ENCODE measurements at regions not wholly inside any gene's neighbourhood (a gene's known extent, or its start where the extent isn't known, plus 50 kb on each side); places are given as distances from the start of the nearest gene placed in this dataset.
A peak's percentile ranks its signal among the peaks of the same experiment; 100 is the strongest.

DNA sequence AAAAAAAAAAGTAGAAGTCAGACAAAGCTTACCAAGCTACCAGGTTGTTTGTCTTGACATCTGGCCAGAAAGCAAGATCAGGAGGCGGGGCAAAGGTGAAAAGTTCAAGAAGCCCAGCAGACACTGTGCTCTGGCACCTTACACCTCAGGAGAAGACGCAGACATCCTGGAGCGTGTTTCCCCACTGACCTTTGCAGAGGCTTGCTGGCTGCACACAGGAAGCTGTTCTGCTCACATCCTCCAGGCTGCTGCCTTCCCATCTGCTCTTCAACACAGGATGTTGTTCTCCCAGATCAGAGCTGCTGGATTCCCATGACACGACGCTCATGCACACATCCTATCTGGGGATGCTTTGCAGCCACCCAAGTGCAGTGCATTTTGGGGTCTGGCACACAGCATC lies 174.4 kb upstream of the KIAA1217 start:
- peak; percentile 10 for DNase-seq

DNA sequence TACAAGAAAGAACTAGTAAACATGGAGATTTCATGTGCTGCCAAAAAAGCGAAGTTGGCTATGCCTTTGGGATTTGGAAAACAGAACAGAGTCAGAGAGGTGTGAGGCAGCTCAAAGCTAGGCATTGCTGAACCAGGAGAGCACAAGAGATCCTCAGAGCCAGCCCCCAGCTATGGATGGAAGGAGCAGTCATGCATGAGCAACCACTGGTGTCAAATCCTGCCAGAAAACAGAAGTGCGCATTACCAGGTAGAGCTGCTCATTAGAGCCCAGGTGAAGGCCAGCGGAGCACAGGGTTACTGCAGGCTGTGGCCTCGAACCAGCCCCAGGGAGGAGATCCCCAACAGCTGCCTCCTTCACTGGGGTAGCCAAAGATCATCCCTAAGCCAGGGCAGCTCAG lies 173.2 kb upstream of the KIAA1217 start:
- no peak for DNase-seq

DNA sequence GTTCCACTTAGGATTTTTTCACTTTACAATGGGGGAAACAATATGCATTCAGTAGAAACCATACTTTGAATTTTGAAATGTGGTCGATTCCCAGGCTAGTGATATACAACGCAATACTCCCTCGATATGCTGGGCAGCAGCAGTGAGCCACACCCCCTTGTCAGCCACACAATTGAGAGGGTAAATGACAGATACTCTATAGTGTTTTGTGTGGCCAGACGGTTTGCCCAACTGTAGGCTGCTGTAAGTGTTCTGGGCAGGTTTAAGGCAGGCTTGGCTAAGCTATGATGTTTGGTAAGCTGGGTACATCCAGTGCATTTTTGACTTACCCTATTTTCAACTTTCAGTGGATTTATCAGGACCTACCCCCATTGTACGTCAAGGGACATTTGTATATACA lies 169.6 kb upstream of the KIAA1217 start:
- DNase-seq = no peak

DNA sequence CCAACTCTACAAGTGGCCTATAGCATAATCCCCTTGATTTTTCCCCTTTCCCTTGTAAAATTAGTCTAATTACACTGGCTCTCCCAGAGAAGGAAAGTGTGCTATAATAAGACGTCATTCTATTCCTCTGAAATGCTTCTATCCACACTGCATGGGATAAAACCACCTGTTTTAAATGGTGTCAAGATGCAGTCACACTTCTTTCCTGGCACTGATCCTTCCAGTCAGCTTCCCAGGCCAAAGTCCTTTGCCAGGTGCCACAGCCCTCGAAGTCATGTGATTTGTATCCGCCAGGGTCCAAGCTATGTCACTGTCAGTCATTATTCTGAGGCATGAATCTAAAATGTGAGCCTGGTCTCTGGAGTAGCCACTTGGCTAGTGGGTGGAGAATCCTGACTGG lies 169.0 kb upstream of the KIAA1217 start:
- DNase-seq = no peak

DNA sequence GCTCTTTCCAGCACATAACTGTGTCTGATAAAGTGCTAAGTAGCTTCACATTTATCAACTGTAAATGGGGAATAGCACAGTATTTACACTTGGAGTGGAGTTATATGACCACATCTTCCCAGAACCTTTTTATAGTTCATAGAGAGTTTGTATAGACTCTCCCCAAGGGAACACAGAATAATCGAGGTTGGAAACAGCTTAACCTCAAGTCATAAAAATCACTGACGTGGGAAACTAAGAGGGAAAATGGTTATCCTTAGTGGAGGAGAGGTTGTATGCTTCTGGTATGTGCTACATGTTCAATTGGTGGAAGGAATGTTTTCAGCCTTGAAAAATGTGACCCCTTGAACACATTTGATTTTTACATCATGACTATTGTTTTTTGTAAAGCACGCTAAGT lies 167.9 kb upstream of the KIAA1217 start:
- DNase-seq = no peak

DNA sequence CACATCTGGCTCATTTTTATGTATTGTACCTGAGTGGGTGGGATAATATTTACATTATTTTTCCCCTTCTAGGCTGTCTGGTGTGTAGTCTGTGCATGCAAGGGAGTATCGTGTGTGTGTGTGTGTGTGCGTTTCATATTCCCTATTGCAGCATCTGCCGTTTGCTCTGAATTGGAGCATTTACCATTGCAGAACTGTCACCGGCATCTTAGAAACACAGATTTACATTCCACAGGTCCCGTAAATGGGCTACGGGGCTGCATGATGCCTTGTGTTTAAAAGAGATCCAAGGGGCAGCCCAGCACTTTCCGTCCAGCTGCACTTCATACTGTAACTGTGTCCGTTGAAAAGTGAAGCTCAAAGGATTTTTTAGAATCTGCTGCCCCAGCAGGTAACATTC lies 167.1 kb upstream of the KIAA1217 start:
- DNase-seq = no peak

DNA sequence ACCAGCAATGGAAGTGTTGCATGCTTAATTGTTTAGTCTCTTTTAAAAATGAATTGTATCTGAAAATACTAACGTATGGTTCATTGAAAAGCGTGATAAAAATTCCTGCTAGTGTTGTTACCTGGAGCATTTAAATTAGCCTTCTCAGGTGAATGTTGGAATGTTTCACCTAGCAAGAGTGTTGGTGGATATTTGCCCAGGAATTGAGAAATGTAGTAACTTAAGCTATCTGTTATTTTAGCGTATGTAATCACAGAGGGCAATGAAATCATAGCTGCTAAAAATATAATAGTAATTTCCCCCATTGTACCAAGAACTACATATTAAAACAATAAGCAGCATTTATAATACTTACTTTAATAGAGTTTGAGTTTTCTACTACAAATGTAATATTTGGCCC lies 166.1 kb upstream of the KIAA1217 start:
- no peak for DNase-seq

DNA sequence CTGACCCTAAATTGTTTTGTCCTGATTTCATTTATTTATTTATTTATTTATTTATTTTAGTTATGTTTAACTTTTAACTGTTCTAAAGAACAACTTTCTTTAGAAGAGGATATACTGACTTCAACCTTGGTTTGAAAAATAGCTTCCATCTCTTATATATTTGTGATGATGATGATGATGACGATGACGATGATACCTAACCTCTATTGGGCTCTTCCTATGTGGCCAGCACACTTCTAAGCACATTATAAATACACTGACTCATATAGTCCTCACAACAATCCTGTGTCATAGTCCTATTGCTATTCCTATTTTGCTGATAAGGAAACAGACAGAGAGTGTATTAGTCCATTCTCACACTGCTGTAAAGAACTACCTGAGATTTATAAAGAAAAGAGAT lies 162.9 kb upstream of the KIAA1217 start:
- DNase-seq = no peak

DNA sequence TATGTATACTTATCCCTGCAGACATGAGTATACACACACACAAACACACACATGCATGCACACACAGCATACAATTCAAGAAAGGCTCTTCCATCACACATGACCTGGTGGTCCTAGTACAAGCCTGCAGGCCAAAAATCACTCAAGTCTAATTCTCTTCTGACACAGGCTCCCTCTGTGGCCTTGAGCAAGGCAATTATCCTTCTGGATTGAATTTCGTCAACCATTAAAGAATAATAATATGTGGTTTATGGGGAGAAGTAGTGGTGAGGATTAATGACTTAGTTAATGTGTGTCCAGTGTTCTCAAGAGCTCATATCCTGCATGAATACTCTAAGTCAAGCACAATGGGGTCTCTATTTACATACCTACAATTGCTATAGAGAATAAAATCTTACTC lies 161.8 kb upstream of the KIAA1217 start:
- no peak for DNase-seq

DNA sequence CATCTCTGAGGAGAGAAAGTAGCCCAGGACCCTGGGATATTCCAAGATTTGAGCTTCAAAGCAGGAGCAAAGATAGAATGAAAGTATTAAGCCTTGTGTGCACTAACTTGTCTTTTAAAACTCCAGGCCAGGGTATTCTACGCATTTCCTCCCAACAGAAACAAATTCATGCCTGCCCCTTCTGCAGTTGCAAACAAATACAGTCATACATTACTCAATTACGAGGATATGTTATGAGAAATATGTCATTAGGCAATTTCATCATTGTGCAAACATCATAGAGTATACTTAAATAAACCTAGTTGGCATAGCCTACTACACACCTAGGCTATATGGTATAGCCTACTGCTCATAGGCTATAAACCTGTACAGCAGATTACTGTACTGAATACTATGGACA lies 154.5 kb upstream of the KIAA1217 start:
- DNase-seq = no peak

DNA sequence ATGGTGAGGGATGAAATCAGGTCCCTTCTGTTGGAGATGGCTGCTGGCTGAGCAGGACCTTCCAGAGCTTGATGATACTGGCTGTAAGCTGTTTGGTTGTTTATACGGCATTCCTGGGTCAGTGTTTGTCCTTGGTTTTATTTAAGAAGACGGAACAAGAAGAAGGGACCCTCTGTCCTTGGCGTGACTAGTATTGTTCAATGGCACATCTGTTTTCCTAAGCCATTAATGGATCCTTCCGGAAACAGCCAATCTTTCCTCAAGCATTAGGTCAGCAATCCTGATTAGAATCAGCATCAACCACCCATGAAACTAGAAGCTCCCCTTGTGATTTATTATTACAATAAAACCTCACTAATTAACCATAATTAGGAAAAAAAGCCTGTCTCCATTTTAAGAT lies 128.7 kb upstream of the KIAA1217 start:
- no peak for DNase-seq

DNA sequence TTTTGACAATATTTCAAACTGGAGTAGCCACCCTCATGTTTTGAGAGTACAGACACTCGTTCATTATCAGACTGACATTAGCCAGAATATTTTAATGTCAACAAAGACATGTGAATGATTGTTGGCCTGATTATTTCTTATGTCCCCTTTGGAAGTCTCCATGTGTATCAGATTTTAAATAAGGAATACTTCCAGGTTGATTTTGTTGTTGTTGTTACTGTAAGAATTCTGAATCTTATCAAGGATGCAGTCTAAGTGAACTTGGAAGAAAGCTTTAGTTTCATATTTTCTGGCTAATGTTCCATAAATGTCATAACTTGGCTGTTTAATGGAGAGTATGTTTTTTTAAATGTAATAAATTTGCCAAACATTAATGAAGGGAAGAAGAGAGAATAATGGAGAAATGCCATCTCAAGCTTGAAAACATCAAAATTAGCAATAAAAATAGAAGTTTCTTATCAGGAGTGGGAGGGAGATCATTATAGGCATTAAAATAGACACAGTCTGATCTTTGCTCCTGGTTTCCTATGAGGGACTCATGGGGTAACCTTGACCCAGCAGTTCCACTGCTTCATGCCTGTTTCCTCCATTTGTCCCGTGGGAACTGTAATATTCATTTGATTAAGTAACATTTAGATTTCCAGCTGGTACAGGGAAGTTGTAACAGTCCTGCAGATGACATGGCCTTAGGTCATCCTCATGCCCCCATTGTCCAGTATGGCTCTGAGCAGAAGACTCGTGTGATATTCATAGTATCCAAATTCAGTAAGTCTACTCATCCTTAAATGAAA lies 122.4 kb upstream of the KIAA1217 start:
- DNase-seq = peak; percentile 16

DNA sequence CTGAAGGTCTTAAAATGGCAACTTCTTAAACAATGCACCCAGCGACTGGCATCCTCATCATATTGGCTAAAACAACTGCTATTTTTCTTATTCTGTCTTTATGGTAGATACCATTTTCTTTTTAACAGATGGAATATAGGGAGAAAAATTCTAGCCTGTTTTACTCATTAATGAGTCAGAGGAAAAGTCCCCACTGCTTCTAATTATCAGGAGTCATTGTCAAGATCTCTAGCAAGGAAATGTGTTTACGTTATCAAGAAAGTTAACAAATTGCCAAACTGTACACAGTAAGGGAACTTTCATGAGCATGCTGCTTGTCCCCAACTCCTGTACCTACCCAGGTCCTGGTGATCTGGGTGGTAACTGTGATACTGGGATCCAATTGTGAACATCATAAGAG lies 117.7 kb upstream of the KIAA1217 start:
- DNase-seq = peak; percentile 34

DNA sequence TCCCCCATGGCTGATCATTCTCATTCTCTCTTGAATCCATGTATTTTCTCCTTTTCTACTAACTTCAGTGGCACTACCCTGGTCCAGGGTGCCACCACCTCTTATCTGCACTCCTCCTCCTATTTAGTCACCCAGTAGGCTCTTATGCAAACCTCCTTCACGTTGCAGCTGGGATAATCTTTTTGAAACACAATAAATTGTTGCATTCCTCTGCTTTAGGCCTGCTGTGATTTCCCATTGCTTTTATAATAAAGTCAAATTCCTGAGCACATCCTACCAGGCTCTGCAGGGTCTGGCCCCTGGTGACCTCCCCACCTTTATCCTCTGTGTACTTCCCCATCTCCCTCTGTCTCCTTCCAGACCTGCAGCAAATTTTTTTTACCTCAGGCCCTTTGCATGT lies 112.7 kb upstream of the KIAA1217 start:
- DNase-seq = no peak

DNA sequence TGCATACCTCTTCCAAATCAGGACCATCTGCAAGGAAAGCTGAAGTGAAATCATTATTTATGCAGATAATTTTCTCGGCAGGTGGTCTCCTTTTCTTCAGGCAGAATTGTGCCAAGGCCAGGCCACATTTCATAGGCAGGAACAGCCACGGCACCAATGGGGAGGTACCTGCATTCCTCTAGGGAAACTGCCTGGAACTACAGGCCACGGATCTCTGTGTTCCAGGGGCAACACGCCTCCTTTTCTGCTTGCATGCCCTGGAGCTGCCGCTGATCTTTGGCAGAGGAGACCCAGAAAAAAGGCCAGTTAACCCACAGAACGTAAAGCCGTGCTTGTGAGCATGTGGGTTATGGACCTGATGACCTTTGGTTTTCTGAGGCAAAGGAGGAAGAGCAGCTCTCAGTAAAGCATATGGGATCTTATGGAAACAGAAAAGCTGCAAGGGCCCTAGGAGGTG lies 111.2 kb upstream of the KIAA1217 start:
- no peak for DNase-seq

DNA sequence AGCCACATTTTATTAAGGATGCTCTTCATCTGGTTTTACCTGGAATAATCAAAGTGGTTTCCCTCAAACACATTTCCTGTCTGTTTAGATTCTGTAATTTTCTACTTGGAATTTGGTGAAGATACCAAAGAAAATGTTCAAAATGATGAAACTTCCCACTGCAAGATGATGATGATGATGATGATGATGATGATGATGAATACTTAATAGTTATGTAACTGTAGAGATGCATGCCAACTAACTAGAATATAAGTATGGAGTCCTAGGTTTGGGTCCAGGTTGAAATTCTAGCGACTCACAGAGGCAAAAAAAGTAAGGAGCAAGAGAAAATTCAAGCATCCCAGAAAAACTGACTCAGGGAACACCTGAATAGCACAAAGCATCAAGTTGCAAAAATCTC lies 104.0 kb upstream of the KIAA1217 start:
- no peak for DNase-seq

DNA sequence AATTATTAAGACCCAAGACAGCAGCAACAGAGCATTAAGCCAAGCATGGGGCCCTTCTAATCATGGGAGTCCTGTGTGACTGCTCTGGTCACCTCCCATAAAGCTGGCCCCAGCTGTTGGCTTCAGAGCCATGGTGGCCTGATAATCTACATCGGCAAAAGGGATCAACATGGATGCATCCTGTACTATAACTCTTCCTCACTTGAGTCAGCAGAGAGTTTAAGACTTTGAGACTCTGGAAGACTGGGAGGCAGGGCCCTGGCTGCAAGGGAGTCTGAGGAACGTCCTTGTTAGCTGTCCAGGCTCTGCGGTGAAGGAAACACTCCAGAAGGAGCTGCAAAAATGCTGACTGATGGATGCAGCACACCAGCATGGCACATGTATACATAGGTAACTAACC lies 95.0 kb upstream of the KIAA1217 start:
- DNase-seq = no peak

DNA sequence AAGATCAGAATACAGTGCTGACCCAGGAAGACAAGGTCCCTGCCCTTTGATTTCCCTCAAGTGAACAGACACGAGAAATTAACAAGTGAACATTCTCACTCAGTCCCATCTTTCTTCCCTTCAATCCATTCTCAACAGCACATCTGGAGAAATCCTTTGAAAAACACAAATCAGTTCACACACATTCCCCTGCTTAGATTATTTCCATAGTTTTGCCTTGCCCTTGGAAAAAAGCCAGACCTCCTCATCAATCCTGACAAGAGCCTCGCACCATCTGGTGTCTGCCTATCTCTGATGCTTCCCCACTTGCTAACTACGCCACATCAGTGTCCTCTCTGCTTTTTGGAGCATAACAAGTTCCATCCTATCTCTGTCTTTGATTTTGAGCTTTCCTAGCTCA lies 94.4 kb upstream of the KIAA1217 start:
- peak; percentile 35 for DNase-seq

DNA sequence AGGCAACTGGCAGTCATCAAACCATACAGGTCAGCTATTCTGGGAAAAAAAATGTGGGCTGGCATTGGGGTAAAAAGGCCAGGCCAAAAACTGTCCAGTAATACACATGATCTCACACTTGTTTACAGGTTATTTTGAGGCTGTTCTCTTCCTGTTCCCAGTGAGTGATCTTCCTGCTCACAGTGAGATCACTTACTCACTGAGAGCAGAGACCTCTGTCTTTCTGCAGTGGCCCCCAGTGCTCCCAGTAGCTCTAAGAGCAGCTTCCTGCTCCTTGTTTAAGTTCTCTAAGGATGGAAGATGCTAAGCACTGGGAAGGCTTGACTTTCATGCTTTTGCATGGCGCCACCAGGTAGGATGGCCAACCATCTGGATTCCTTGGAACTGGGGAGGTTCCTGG lies 93.5 kb upstream of the KIAA1217 start:
- no peak for DNase-seq

DNA sequence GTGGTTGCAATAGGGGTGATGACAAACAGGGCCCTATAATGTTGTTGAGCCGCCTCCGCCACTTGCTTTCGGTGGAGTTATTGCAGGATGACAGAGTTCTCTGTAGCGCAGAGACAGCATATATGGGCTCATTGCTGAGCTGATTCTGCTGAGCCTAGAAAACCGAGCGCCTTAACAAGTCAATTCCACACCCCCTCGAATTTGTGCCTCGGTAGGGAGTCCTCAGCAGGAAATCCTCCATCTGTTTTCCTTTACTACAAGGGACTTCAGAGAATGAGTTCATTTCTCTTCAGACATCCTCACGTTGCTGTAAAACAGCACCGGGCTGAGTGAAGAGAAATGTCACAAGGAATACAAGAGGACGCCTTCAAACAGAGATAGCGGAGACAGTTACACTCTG lies 90.7 kb upstream of the KIAA1217 start:
- DNase-seq = peak; percentile 59

DNA sequence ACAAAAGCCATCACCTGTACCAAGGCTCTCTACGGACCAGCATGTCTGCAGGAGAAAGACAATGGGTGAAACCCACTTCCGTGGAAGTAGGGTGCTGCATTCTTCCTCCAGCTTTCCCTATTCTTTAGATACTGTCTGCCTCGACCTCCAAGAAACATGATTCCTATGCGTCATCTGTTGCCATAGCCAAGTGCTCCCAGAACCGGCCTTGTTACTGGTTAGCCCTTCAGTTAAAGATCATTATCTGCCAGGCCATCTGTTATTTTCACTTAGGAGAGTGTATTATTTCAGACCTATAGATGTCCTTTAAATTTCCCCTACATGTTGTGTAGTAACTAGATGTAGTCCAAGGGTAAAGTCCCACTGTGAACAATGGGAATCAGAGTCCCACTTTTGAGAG lies 89.0 kb upstream of the KIAA1217 start:
- DNase-seq = no peak

DNA sequence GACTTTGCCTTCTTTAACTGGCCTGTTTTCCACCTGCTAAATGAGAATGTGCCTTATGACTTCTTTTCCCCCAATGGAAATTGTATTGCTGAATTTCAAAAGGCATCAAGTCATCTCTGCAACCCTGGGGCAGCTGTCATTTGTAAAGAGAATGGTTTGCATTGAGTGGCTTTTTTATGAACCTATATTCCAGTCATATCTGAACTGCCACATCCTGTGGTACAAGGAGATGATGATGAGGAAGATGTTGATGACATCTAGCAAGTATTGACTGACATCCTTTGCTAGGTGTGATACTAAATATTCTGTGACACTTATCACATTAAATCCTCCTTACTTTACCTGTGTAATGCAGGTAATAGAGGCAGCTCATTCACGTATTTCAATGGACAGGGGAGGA lies 88.3 kb upstream of the KIAA1217 start:
- no peak for DNase-seq

DNA sequence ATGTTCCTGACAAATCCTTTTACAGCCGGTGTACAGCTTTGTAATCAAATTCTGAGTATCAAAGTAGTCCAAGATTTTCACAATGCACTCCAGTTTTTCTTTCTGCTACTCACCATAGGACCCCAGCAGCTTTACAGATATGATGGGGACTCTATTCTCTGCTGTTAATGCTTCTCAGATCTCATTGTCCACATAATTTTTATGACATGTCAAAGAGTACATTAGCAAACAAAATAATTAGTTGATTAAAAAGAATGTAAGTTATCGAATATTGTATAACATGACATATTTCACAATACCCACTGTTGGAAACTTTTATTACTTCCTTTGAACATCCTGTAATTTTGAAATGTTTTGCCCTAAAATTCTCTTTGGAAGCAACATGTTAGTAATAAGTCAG lies 81.4 kb upstream of the KIAA1217 start:
- DNase-seq = no peak

DNA sequence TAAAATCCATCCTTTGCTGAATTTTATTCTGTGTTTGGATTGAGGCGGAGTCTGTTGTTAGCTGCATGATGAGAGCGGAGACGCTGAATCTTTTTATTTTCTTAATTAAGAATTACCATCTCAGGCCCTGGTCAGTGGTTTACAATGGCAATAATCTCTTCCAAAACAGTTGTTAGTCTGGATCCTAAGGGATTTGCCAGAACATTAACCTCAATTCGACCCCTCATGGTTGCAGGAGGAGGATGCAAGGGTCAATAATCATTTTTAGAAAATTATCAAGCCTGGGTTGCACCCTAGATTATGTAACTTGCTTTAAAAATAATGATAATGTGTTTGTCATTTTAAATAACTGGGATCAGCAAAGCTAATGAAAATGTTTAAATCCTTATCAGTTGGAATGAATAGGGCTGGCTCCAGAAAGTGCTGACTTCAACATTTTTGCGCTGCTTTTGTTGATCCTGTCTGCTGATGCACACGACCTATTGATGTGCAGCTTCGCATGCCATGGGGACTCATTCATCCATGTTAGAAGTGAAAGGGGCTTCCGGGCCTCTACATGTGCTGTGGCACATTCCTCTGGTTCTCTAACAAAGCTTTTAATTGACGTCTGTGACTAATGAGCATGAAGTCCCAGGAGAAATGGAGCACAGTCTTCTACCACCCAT lies 80.7 kb upstream of the KIAA1217 start:
- peak; percentile 23 for DNase-seq

Data from skin of body (tissue), 1 donor.